Osteoblast (primary cell): ENCODE measurements at regions not wholly inside any gene's neighbourhood (a gene's known extent, or its start where the extent isn't known, plus 50 kb on each side); places are given as distances from the start of the nearest gene placed in this dataset.

Experiments
- DNase-seq: peaks from one replicate; pipeline ENCODE4 v3.0.0; 2011; ENCODE audit warnings: low spot score, mixed read lengths; ENCODE audit not compliant: insufficient read length; ENCODE audit errors: missing footprints
- H2AFZ ChIP-seq: 2 replicates; pipeline ENCODE4 v1.6.0; 2011; ENCODE audit warnings: mild to moderate bottlenecking, low read length
- H3K27ac ChIP-seq: 2 replicates; pipeline ENCODE4 v1.5.1; 2011; ENCODE audit warnings: mild to moderate bottlenecking, low read depth, low read length, moderate library complexity
- H3K27me3 ChIP-seq: 2 replicates; pipeline ENCODE4 v1.6.0; 2012; ENCODE audit warnings: mild to moderate bottlenecking, control low read depth, inconsistent platforms, low read length, moderate library complexity; ENCODE audit not compliant: insufficient read depth
- H3K36me3 ChIP-seq: 2 replicates; pipeline ENCODE4 v1.5.1; 2011; ENCODE audit warnings: mild to moderate bottlenecking, low read length, control low read depth, moderate library complexity; ENCODE audit not compliant: insufficient read depth
- H3K4me1 ChIP-seq: 2 replicates; pipeline ENCODE4 v1.5.1; 2011; ENCODE audit warnings: mild to moderate bottlenecking, low read length, control low read depth, moderate library complexity; ENCODE audit not compliant: insufficient read depth
- H3K4me2 ChIP-seq: 2 replicates; pipeline ENCODE4 v1.6.0; 2011; ENCODE audit warnings: mild to moderate bottlenecking, low read length; ENCODE audit not compliant: insufficient read depth
- H3K4me3 ChIP-seq: fragments of 200-600 bp; sonication (generic); 3 replicates; pipeline ENCODE4 v1.5.1; 2012; ENCODE audit warnings: mild to moderate bottlenecking, low read length, inconsistent platforms; ENCODE audit not compliant: insufficient read depth
- H3K79me2 ChIP-seq: 2 replicates; pipeline ENCODE4 v1.6.0; 2012; ENCODE audit warnings: mild to moderate bottlenecking, low read length, control low read depth, inconsistent platforms; ENCODE audit not compliant: insufficient read depth
- H3K9me3 ChIP-seq: 2 replicates; pipeline ENCODE4 v1.5.1; 2011; ENCODE audit warnings: low read depth, low read length, control low read depth
- H4K20me1 ChIP-seq: 2 replicates; pipeline ENCODE4 v1.6.0; 2012; ENCODE audit warnings: mild to moderate bottlenecking, low read length, control low read depth; ENCODE audit not compliant: insufficient read depth
- TF ChIP-seq, protein P1 (sequence below): IDR thresholded peaks from 2 replicates; pipeline ENCODE4 v1.5.1; 2011; ENCODE audit warnings: mild to moderate bottlenecking, low read depth, low read length, moderate library complexity; ENCODE audit errors: extremely low read depth

- Histone ChIP-seq H3K27me3 (peaks cover 34% of the 10 kb centered on the region), H3K79me2 (no peaks in the 10 kb centered on the region), H4K20me1 (no peaks in the 10 kb centered on the region), H3K4me2 (no peak overlapping the region), H3K4me3 (no peak overlapping the region), H3K27ac (no peak overlapping the region), H3K9me3 (no peaks in the 10 kb centered on the region), H3K4me1 (no peaks in the 10 kb centered on the region), H2AFZ (no peak overlapping the region), H3K36me3 (no peaks in the 10 kb centered on the region)
- TF ChIP-seq, protein P1, sequence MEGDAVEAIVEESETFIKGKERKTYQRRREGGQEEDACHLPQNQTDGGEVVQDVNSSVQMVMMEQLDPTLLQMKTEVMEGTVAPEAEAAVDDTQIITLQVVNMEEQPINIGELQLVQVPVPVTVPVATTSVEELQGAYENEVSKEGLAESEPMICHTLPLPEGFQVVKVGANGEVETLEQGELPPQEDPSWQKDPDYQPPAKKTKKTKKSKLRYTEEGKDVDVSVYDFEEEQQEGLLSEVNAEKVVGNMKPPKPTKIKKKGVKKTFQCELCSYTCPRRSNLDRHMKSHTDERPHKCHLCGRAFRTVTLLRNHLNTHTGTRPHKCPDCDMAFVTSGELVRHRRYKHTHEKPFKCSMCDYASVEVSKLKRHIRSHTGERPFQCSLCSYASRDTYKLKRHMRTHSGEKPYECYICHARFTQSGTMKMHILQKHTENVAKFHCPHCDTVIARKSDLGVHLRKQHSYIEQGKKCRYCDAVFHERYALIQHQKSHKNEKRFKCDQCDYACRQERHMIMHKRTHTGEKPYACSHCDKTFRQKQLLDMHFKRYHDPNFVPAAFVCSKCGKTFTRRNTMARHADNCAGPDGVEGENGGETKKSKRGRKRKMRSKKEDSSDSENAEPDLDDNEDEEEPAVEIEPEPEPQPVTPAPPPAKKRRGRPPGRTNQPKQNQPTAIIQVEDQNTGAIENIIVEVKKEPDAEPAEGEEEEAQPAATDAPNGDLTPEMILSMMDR = no peak
- DNase-seq = no peak
Measured at GRCh38 chr9:17905366-17905765, 326.5 kb downstream of the SH3GL2 start.

DNA sequence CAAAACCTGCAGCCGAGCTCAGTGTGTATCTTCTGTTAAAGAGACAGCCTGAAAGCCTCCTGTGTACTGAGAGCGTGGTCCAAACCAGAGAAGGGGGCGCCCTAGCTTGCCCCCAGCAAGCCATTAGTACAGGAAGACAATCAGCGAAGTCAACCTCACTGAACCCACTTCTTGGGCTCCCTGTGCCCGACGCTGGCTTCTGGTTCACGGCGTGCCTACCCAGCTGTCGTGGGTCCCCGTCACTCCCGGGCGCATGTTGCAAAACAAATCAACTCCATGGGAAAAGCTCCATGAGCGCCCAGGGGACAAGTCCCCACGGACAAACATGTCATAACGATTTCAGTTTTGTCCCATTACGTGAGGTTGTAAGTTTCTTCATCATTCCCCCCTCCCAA, 326.9 kb downstream of the SH3GL2 start:
- Histone ChIP-seq H3K9me3 (no peaks in the 10 kb centered on the region), H3K79me2 (no peaks in the 10 kb centered on the region), H3K27me3 (peaks cover 34% of the 10 kb centered on the region), H3K27ac (no peak overlapping the region), H4K20me1 (no peaks in the 10 kb centered on the region), H3K4me3 (no peak overlapping the region), H2AFZ (no peak overlapping the region), H3K4me2 (no peak overlapping the region), H3K4me1 (no peaks in the 10 kb centered on the region), H3K36me3 (no peaks in the 10 kb centered on the region)
- DNase-seq = peak; percentile 35
- TF ChIP-seq, protein P1 = no peak

DNA sequence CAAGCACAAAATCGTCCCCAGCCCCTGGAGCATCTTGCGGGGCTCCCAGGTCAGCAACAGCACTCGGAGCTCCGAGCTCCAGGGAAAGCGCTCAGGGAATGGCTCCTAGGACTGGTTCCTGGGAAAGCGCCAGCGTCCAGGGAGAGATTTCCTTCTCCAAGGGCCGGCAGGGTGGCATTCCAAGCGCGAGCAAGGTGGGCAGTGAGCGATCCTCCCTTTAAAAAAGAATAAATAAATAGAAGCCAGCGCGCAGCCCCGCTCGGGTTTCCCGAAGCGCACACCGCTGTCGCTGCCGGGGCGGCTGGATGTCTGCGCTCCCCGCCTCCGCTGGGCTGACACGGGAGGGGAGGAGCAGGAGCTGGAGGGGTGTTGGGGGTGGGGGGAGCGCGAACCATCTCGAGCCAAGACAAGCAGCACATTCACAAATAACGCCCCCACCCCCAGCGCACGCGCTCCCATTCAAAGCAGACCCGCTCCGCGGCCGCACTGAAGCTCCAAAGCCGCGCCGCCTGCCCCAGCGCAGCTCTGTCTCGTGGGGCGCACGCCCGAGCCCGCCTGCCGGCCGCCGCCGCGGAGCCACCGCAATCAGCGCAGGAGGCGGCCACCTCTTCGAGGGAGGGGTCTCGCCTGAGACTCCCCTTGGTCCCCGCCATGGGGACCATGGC, 327.4 kb downstream of the SH3GL2 start:
- no peak overlapping the region for H3K27ac ChIP-seq
- H3K4me2 ChIP-seq = no peak overlapping the region
- H2AFZ ChIP-seq = no peak overlapping the region
- no peaks in the 10 kb centered on the region for H3K9me3 ChIP-seq
- H3K27me3 ChIP-seq = peaks cover 34% of the 10 kb centered on the region
- H3K36me3 ChIP-seq = no peaks in the 10 kb centered on the region
- TF ChIP-seq, protein P1 = no peak
- H3K79me2 ChIP-seq = no peaks in the 10 kb centered on the region
- no peaks in the 10 kb centered on the region for H3K4me1 ChIP-seq
- peak; percentile 32 for DNase-seq
- H4K20me1 ChIP-seq = no peaks in the 10 kb centered on the region
- no peak overlapping the region for H3K4me3 ChIP-seq

DNA sequence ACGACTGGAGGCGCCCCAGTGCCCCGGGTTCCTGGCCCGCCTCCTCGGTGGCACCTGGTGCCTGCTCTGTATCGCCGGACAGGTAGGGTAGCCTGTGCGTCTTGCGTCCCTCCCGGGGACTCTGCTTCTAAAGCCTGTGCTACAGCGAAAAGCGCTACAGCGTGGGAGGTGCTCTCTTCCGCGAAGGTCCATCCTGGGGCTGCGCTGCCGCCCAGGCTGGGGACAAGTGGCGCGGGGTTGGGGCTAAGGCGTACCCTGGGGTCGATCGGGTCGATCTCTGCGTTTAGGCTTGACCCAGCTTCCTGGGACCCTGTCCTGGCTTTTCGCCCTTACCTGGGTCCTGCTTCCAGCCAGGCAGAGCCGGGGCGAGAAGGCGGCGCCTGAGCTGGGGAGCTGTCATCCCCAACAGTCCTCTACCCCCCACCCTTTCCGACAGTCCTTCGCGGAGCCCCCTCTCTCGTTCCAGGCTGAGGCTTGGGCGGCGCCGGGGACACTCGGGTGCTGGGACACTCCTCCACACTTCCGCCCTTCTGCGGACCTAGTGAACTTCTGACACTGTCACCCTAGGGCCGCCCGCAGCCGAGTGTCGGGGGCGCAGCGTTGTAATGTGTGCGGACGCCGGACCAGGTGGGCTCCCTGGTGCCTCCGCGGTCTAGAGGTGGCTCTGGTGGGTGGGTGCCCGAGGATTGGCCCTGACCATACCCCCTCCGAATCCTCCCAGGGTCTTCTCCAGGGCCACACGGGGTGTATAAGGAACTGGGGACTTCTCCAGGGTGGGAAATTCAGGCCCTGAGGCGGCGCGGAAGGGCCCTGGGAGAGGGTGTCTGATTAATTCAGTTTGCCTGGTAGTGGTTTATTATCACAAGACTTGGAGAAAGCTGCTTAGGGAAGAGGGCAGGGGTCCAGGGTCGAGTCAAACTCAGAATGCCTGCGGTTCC, 328.2 kb downstream of the SH3GL2 start:
- no peaks in the 10 kb centered on the region for H3K9me3 ChIP-seq
- H4K20me1 ChIP-seq = no peaks in the 10 kb centered on the region
- peaks cover 34% of the 10 kb centered on the region for H3K27me3 ChIP-seq
- no peak overlapping the region for H3K4me2 ChIP-seq
- H3K27ac ChIP-seq = no peak overlapping the region
- TF ChIP-seq, protein P1 = no peak
- no peaks in the 10 kb centered on the region for H3K36me3 ChIP-seq
- peak; percentile 63 for DNase-seq
- H3K79me2 ChIP-seq = no peaks in the 10 kb centered on the region
- H3K4me1 ChIP-seq = no peaks in the 10 kb centered on the region
- no peak overlapping the region for H3K4me3 ChIP-seq
- H2AFZ ChIP-seq = no peak overlapping the region
